KMS-11 (cell line): ENCODE measurements at regions not wholly inside any gene's neighbourhood (a gene's known extent, or its start where the extent isn't known, plus 50 kb on each side); places are given as distances from the start of the nearest gene placed in this dataset.
A peak's percentile ranks its signal among the peaks of the same experiment; 100 is the strongest.

ENCODE experiments used
- H2AFZ ChIP-seq: fragments of 200-600 bp; sonication (generic); 2 replicates; pipeline ENCODE4 v1.6.1; 2016; ENCODE audit warnings: antibody characterized with exemption, mixed run types, low read depth
- H3K27ac ChIP-seq: fragments of 200-600 bp; sonication (generic); 2 replicates; pipeline ENCODE4 v1.6.1; 2016; ENCODE audit warnings: mild to moderate bottlenecking, mixed run types
- H3K27me3 ChIP-seq: fragments of 200-600 bp; sonication (generic); 2 replicates; pipeline ENCODE4 v1.6.1; 2017; ENCODE audit warnings: mild to moderate bottlenecking, low read depth, mixed run types, moderate library complexity; ENCODE audit not compliant: insufficient read depth
- H3K36me3 ChIP-seq: fragments of 200-600 bp; sonication (generic); 2 replicates; pipeline ENCODE4 v1.6.1; 2017; ENCODE audit warnings: mild to moderate bottlenecking, mixed run types; ENCODE audit not compliant: insufficient read depth
- H3K4me1 ChIP-seq: fragments of 200-600 bp; sonication (generic); 2 replicates; pipeline ENCODE4 v1.6.1; 2016; ENCODE audit warnings: mild to moderate bottlenecking, low read depth, mixed run types; ENCODE audit not compliant: poor library complexity, severe bottlenecking
- H3K4me2 ChIP-seq: fragments of 200-600 bp; sonication (generic); 2 replicates; pipeline ENCODE4 v1.7.0; 2016; ENCODE audit warnings: mild to moderate bottlenecking, mixed run types
- H3K4me3 ChIP-seq: fragments of 200-600 bp; sonication (generic); IDR thresholded peaks from 2 replicates; pipeline ENCODE4 v1.6.1; 2017; ENCODE audit warnings: low read depth, low read length, mixed read lengths; ENCODE audit not compliant: insufficient read depth
- H3K79me2 ChIP-seq: fragments of 200-600 bp; sonication (generic); 2 replicates; pipeline ENCODE4 v1.6.1; 2016; ENCODE audit warnings: low read depth, mixed run types; ENCODE audit not compliant: insufficient read depth
- H3K9ac ChIP-seq: fragments of 200-600 bp; sonication (generic); 2 replicates; pipeline ENCODE4 v1.6.1; 2016; ENCODE audit warnings: mild to moderate bottlenecking, mixed run types
- H4K20me1 ChIP-seq: fragments of 200-600 bp; sonication (generic); 2 replicates; pipeline ENCODE4 v1.6.1; 2016; ENCODE audit warnings: mild to moderate bottlenecking, mixed run types; ENCODE audit not compliant: insufficient read depth
- TF ChIP-seq, protein P1 (sequence below): fragments of 200-600 bp; sonication (generic); conservative IDR thresholded peaks from 2 replicates; pipeline ENCODE4 v1.6.1; 2017; ENCODE audit warnings: low read depth, mild to moderate bottlenecking, antibody characterized with exemption, low read length, moderate library complexity, mixed read lengths

DNA sequence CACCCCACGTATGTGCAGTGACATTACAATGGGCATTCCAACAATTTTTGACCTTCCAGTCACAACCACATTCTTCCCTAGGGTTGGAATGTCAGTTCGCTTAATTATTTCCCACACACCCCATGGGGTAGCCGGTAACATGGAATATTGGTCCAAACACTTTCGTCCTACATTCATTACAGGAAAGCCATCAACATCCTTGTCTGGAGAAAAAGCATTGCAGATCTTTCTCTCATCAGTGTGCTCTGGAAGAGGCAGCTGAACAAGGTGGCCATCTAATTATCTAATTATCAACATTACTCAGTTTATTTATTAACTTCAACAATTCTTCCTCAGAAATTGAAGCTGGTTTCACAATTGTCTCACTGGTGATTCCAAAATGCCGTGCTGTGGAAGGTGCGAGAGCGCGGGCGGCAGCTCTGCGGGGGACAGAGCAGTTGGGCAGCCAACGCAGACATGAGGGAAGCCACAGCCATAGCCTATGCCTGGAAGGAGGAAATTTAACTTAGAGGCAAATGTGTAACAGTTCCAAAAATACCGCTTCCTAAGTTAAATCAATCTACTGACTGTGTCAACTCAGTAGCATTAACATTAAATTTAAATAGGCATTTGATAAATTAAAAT, 1158.9 kb upstream of the EPHA6 start:
- H3K4me2 ChIP-seq, result no peak overlapping the region
- H4K20me1 ChIP-seq, result no peaks in the 10 kb centered on the region
- H3K27me3 ChIP-seq, result no peaks in the 10 kb centered on the region
- TF ChIP-seq, protein P1, sequence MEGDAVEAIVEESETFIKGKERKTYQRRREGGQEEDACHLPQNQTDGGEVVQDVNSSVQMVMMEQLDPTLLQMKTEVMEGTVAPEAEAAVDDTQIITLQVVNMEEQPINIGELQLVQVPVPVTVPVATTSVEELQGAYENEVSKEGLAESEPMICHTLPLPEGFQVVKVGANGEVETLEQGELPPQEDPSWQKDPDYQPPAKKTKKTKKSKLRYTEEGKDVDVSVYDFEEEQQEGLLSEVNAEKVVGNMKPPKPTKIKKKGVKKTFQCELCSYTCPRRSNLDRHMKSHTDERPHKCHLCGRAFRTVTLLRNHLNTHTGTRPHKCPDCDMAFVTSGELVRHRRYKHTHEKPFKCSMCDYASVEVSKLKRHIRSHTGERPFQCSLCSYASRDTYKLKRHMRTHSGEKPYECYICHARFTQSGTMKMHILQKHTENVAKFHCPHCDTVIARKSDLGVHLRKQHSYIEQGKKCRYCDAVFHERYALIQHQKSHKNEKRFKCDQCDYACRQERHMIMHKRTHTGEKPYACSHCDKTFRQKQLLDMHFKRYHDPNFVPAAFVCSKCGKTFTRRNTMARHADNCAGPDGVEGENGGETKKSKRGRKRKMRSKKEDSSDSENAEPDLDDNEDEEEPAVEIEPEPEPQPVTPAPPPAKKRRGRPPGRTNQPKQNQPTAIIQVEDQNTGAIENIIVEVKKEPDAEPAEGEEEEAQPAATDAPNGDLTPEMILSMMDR, result no peak
- H3K9ac ChIP-seq, result no peak overlapping the region
- no peak overlapping the region for H3K27ac ChIP-seq
- no peaks in the 10 kb centered on the region for H3K4me1 ChIP-seq
- H3K4me3 ChIP-seq, result no peak overlapping the region
- no peak overlapping the region for H2AFZ ChIP-seq
- H3K79me2 ChIP-seq, result no peaks in the 10 kb centered on the region
- H3K36me3 ChIP-seq, result no peaks in the 10 kb centered on the region

GRCh38 chr3:95670765-95671164, 1143.6 kb upstream of the EPHA6 start:
- H3K4me2 ChIP-seq, result no peak overlapping the region
- H3K27me3 ChIP-seq, result no peaks in the 10 kb centered on the region
- no peaks in the 10 kb centered on the region for H4K20me1 ChIP-seq
- no peak overlapping the region for H3K9ac ChIP-seq
- H3K79me2 ChIP-seq, result no peaks in the 10 kb centered on the region
- H3K27ac ChIP-seq, result no peak overlapping the region
- TF ChIP-seq, protein P1, result no peak
- no peak overlapping the region for H2AFZ ChIP-seq
- H3K4me1 ChIP-seq, result no peaks in the 10 kb centered on the region
- H3K4me3 ChIP-seq, result no peak overlapping the region
- no peaks in the 10 kb centered on the region for H3K36me3 ChIP-seq

- no peaks in the 10 kb centered on the region for H3K36me3 ChIP-seq
- no peak overlapping the region for H2AFZ ChIP-seq
- no peak overlapping the region for H3K4me2 ChIP-seq
- H3K9ac ChIP-seq, result no peak overlapping the region
- TF ChIP-seq, protein P1, result no peak
- no peaks in the 10 kb centered on the region for H3K27me3 ChIP-seq
- no peaks in the 10 kb centered on the region for H3K4me1 ChIP-seq
- H4K20me1 ChIP-seq, result no peaks in the 10 kb centered on the region
- no peak overlapping the region for H3K27ac ChIP-seq
- no peaks in the 10 kb centered on the region for H3K79me2 ChIP-seq
- no peak overlapping the region for H3K4me3 ChIP-seq
Observed at GRCh38 chr3:95673215-95673614, 1141.2 kb upstream of the EPHA6 start.

GRCh38 chr3:95705786-95706418, 1108.5 kb upstream of the EPHA6 start:
- H3K4me2 ChIP-seq, result peak overlapping the region; percentile 68
- H3K79me2 ChIP-seq, result no peaks in the 10 kb centered on the region
- no peaks in the 10 kb centered on the region for H3K36me3 ChIP-seq
- H4K20me1 ChIP-seq, result no peaks in the 10 kb centered on the region
- TF ChIP-seq, protein P1, result no peak
- H3K4me1 ChIP-seq, result peaks cover 19% of the 10 kb centered on the region
- H3K9ac ChIP-seq, result peak overlapping the region; percentile 51; the same call in 1 of the 2 replicates
- no peak overlapping the region for H3K4me3 ChIP-seq
- H3K27me3 ChIP-seq, result no peaks in the 10 kb centered on the region
- H2AFZ ChIP-seq, result peak overlapping the region; percentile 80
- H3K27ac ChIP-seq, result peak overlapping the region; percentile 25; the same call in 1 of the 2 replicates
